GM23338 (cell line): ENCODE measurements at regions not wholly inside any gene's neighbourhood (a gene's known extent, or its start where the extent isn't known, plus 50 kb on each side); places are given as distances from the start of the nearest gene placed in this dataset.

Experiments
- ATAC-seq: fragments of 200-7000 bp; cut with Tn5 transposase; 3 replicates; pipeline ENCODE4 v1.9.1; 2020
- DNase-seq: peaks from one replicate; pipeline ENCODE4 v3.0.0-alpha.2; 2015; ENCODE audit warnings: low spot score
- H2AFZ ChIP-seq: fragments of 200-600 bp; sonication (generic); 2 replicates; pipeline ENCODE4 v1.8.0; 2016; ENCODE audit warnings: antibody characterized with exemption, mild to moderate bottlenecking, moderate library complexity
- H3F3A ChIP-seq: fragments of 200-600 bp; sonication (generic); replicated peaks from 2 replicates; pipeline ENCODE4 v1.8.0; 2017; ENCODE audit warnings: antibody characterized with exemption, mixed run types, low read depth
- H3K27ac ChIP-seq: fragments of 200-600 bp; sonication (generic); 2 replicates; pipeline ENCODE4 v1.6.1; 2016; ENCODE audit warnings: low read depth
- H3K27me3 ChIP-seq: fragments of 200-600 bp; sonication (generic); 2 replicates; pipeline ENCODE4 v1.8.0; 2016; ENCODE audit warnings: mild to moderate bottlenecking, mixed run types, moderate library complexity; ENCODE audit not compliant: insufficient read depth
- H3K36me3 ChIP-seq: fragments of 200-600 bp; sonication (generic); 2 replicates; pipeline ENCODE4 v1.8.0; 2016; ENCODE audit warnings: mild to moderate bottlenecking; ENCODE audit not compliant: insufficient read depth
- H3K4me1 ChIP-seq: fragments of 200-600 bp; sonication (generic); 2 replicates; pipeline ENCODE4 v1.8.0; 2016; ENCODE audit warnings: mild to moderate bottlenecking, moderate library complexity; ENCODE audit not compliant: insufficient read depth
- H3K4me2 ChIP-seq: fragments of 200-600 bp; sonication (generic); 2 replicates; pipeline ENCODE4 v1.7.1; 2017; ENCODE audit warnings: mixed run types
- H3K4me3 ChIP-seq: fragments of 200-600 bp; sonication (generic); 2 replicates; pipeline ENCODE4 v1.6.1; 2016; ENCODE audit warnings: mixed run types
- H3K79me2 ChIP-seq: fragments of 200-600 bp; sonication (generic); replicated peaks from 2 replicates; pipeline ENCODE4 v1.8.0; 2017; ENCODE audit warnings: mild to moderate bottlenecking; ENCODE audit not compliant: insufficient read depth
- H3K9me2 ChIP-seq: fragments of 200-600 bp; sonication (generic); 2 replicates; pipeline ENCODE4 v1.8.0; 2017; ENCODE audit not compliant: insufficient read depth
- H4K20me1 ChIP-seq: fragments of 200-600 bp; sonication (generic); replicated peaks from 2 replicates; pipeline ENCODE4 v1.8.0; 2017; ENCODE audit warnings: mild to moderate bottlenecking; ENCODE audit not compliant: insufficient read depth
- H3K27ac Mint-ChIP-seq: 2 replicates; pipeline ENCODE4 v1.8.0; 2020; ENCODE audit warnings: inconsistent platforms, mild to moderate bottlenecking, moderate library complexity, mixed read lengths
- H3K27me3 Mint-ChIP-seq: 3 replicates; pipeline ENCODE4 v1.8.0; 2022; ENCODE audit warnings: low read depth, mild to moderate bottlenecking, moderate library complexity, mixed read lengths, inconsistent platforms; ENCODE audit not compliant: insufficient read depth, poor library complexity
- H3K36me3 Mint-ChIP-seq: 3 replicates; pipeline ENCODE4 v1.8.0; 2021; ENCODE audit warnings: low read depth, mild to moderate bottlenecking, inconsistent platforms, moderate library complexity, mixed read lengths
- H3K4me1 Mint-ChIP-seq: 3 replicates; pipeline ENCODE4 v1.8.0; 2020; ENCODE audit warnings: mild to moderate bottlenecking, inconsistent platforms, mixed read lengths
- H3K4me3 Mint-ChIP-seq: 3 replicates; pipeline ENCODE4 v1.8.0; 2021; ENCODE audit warnings: moderate library complexity, mild to moderate bottlenecking, inconsistent platforms, mixed read lengths
- H3K9me3 Mint-ChIP-seq: 3 replicates; pipeline ENCODE4 v1.8.0; 2020; ENCODE audit warnings: moderate library complexity, mild to moderate bottlenecking, inconsistent platforms, mixed read lengths
- CREB1 ChIP-seq: fragments of 250-450 bp; sonication (Bioruptor Pico); IDR thresholded peaks from 2 replicates; pipeline ENCODE4 v1.5.0; 2020; ENCODE audit warnings: low read depth, mild to moderate bottlenecking, moderate library complexity
- CTCF ChIP-seq, 2 experiments: fragments of 200-600 bp in 1 of 2; sonication (generic) in 1 of 2; conservative IDR thresholded peaks; 2 replicates each; pipeline versions ENCODE4 v1.5.1 to v1.6.1; 2016 to 2017; ENCODE audit warnings: antibody characterized with exemption in 2 of 2, low read depth in 2 of 2, mild to moderate bottlenecking in 2 of 2, moderate library complexity in 1 of 2
- EZH2 ChIP-seq: fragments of 200-600 bp; sonication (generic); IDR thresholded peaks from one replicate; pipeline ENCODE4 v1.8.0; 2017; ENCODE audit warnings: antibody characterized with exemption, mild to moderate bottlenecking, low read depth; ENCODE audit not compliant: unreplicated experiment
- JUNB ChIP-seq: IDR thresholded peaks from one replicate; pipeline ENCODE4 v1.6.1; 2016; ENCODE audit warnings: antibody characterized with exemption; ENCODE audit not compliant: unreplicated experiment
- NANOG ChIP-seq: IDR thresholded peaks from 2 replicates; pipeline ENCODE4 v1.6.1; 2016; ENCODE audit warnings: antibody characterized with exemption, borderline replicate concordance
- POLR2AphosphoS5 ChIP-seq: IDR thresholded peaks from 2 replicates; pipeline ENCODE4 v1.6.1; 2016; ENCODE audit warnings: antibody characterized with exemption, low read depth
- REST ChIP-seq: IDR thresholded peaks from one replicate; pipeline ENCODE4 v1.6.1; 2018; ENCODE audit warnings: antibody characterized with exemption; ENCODE audit not compliant: unreplicated experiment
- ZNF114 ChIP-seq: fragments of 250-450 bp; sonication (Bioruptor Pico); IDR thresholded peaks from 2 replicates; pipeline ENCODE4 v1.5.0; 2020; ENCODE audit warnings: mild to moderate bottlenecking, moderate library complexity
- ZNF462 ChIP-seq: fragments of 250-450 bp; sonication (Bioruptor Pico); IDR thresholded peaks from 2 replicates; pipeline ENCODE4 v1.5.0; 2020; ENCODE audit warnings: mild to moderate bottlenecking, moderate library complexity
- TF ChIP-seq, protein P1 (sequence below): IDR thresholded peaks from 2 replicates; pipeline ENCODE4 v1.6.1; 2016; ENCODE audit warnings: antibody characterized with exemption

GRCh38 chr4:130309221-130309620, 1213.3 kb downstream of the C4orf33 start:
- Mint-ChIP-seq H3K9me3 (peaks cover 5% of the 10 kb centered on the region; the same call in 2 of the 3 replicates), H3K4me1 (peaks cover 6% of the 10 kb centered on the region; the same call in 2 of the 3 replicates), H3K27ac (no peak overlapping the region), H3K4me3 (no peak overlapping the region), H3K27me3 (no peaks in the 10 kb centered on the region), H3K36me3 (peaks cover 16% of the 10 kb centered on the region; the same call in 2 of the 3 replicates)
- H3K4me3 ChIP-seq = no peak overlapping the region
- no peaks in the 10 kb centered on the region for H3K27me3 ChIP-seq
- DNase-seq (no peak), ATAC-seq (no peak)
- H4K20me1 ChIP-seq = no peaks in the 10 kb centered on the region
- peaks cover 5% of the 10 kb centered on the region for H3K4me1 ChIP-seq
- peak overlapping the region; percentile 2; the same call in 1 of the 2 replicates for H2AFZ ChIP-seq
- TF ChIP-seq ZNF114 (CRISPR knock-in tag) (no peak), NANOG (no peak), JUNB (no peak), POLR2AphosphoS5 (no peak), REST (no peak), CTCF (conservative IDR thresholded peaks at IDR 0.05; ENCODE audit: low read depth in 2 of 2) (no peak), CREB1 (CRISPR knock-in tag) (no peak)
- no peaks in the 10 kb centered on the region for H3K9me2 ChIP-seq
- no peaks in the 10 kb centered on the region for H3K79me2 ChIP-seq
- H3K36me3 ChIP-seq = no peaks in the 10 kb centered on the region
- H3K27ac ChIP-seq = no peak overlapping the region
- H3K4me2 ChIP-seq = no peak overlapping the region
- H3F3A ChIP-seq = no peaks in the 10 kb centered on the region

- H3K79me2 ChIP-seq = no peaks in the 10 kb centered on the region
- Mint-ChIP-seq H3K4me3 (no peak overlapping the region), H3K4me1 (no peaks in the 10 kb centered on the region), H3K27me3 (no peaks in the 10 kb centered on the region), H3K27ac (0 out of 2 replicates have a peak overlapping the region, but pooled peaks have one; percentile 40), H3K9me3 (no peaks in the 10 kb centered on the region), H3K36me3 (no peaks in the 10 kb centered on the region)
- H4K20me1 ChIP-seq = no peaks in the 10 kb centered on the region
- 0 out of 2 replicates have a peak overlapping the region, but pooled peaks have one; percentile 7 for H2AFZ ChIP-seq
- DNase-seq = no peak
- 0 out of 2 replicates have a peak, but pooled peaks cover 3% of the 10 kb centered on the region for H3K9me2 ChIP-seq
- H3K36me3 ChIP-seq = no peaks in the 10 kb centered on the region
- H3K4me1 ChIP-seq = no peaks in the 10 kb centered on the region
- no peaks in the 10 kb centered on the region for H3F3A ChIP-seq
- H3K27me3 ChIP-seq = no peaks in the 10 kb centered on the region
- no peak overlapping the region for H3K27ac ChIP-seq
- no peak overlapping the region for H3K4me3 ChIP-seq
- no peak for ATAC-seq
- no peak overlapping the region for H3K4me2 ChIP-seq
- TF ChIP-seq, protein P1, sequence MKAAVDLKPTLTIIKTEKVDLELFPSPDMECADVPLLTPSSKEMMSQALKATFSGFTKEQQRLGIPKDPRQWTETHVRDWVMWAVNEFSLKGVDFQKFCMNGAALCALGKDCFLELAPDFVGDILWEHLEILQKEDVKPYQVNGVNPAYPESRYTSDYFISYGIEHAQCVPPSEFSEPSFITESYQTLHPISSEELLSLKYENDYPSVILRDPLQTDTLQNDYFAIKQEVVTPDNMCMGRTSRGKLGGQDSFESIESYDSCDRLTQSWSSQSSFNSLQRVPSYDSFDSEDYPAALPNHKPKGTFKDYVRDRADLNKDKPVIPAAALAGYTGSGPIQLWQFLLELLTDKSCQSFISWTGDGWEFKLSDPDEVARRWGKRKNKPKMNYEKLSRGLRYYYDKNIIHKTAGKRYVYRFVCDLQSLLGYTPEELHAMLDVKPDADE = no peak
- no peak for TF ChIP-seq CREB1 (CRISPR knock-in tag)
- no peak for TF ChIP-seq EZH2
- TF ChIP-seq ZNF462 (CRISPR knock-in tag) = no peak
These were observed 1226.5 kb downstream of the C4orf33 start for GRCh38 chr4:130322439-130322838.
